GM12878 (cell line): ENCODE measurements at regions not wholly inside any gene's neighbourhood (a gene's known extent, or its start where the extent isn't known, plus 50 kb on each side); places are given as distances from the start of the nearest gene placed in this dataset.

Experiments
- ATAC-seq: fragments of 200-7000 bp; cut with Tn5 transposase; 3 replicates; pipeline ENCODE4 v1.9.1; 2020; ENCODE audit warnings: mild to moderate bottlenecking, moderate library complexity
- BruUV-seq: library from RNA; stranded (reverse); fragments of 400-500 nt; replicated peaks from 2 replicates; lab custom pipeline; 2021; lab: Mats Ljungman, UMichigan
- CTCF ChIA-PET: fragments of 300-600 bp; sonication (Branson Sonifier 250); formaldehyde crosslinking; extraction: SDS; loops from one replicate; lab custom pipeline; 2021; ENCODE audit warnings: inconsistent platforms; lab: Yijun Ruan, JAX
- POLR2A ChIA-PET: fragments of 350-600 bp; formaldehyde crosslinking; extraction: SDS; loops from one replicate; lab custom pipeline; 2021; ENCODE audit warnings: inconsistent platforms; lab: Charles Lee
- RAD21 ChIA-PET: fragments of 300-600 bp; sonication (Branson Sonifier 250); formaldehyde crosslinking; loops from one replicate; lab custom pipeline; 2023; ENCODE audit warnings: antibody characterized with exemption; ENCODE audit not compliant: unreplicated experiment; lab: Charles Lee
- SMC1A ChIA-PET: fragments of 300-600 bp; sonication (Branson Sonifier 250); formaldehyde crosslinking; loops from one replicate; lab custom pipeline; 2023; ENCODE audit not compliant: unreplicated experiment, uncharacterized antibody; lab: Charles Lee
- DNase-seq: peaks from one replicate; pipeline ENCODE4 v3.0.0-alpha.2; 2011; ENCODE audit warnings: low read depth, low spot score
- FAIRE-seq: peaks from 3 replicates; lab custom pipeline; 2011; peaks lifted over from hg19 to GRCh38; lab: Jason Lieb, UNC
- H2AFZ ChIP-seq: 2 replicates; pipeline ENCODE4 v1.6.0; 2011; ENCODE audit warnings: low read depth, low read length, control low read depth; ENCODE audit not compliant: control insufficient read depth
- H3K27ac ChIP-seq: 2 replicates; pipeline ENCODE4 v1.5.1; 2011; ENCODE audit warnings: control low read depth; ENCODE audit not compliant: control insufficient read depth, insufficient read depth
- H3K27me3 ChIP-seq, 2 experiments: replicated peaks in 1 of 2; 2 replicates each; pipeline versions ENCODE4 v1.6.0 to v1.6.1; 2011; ENCODE audit warnings: low read length in 1 of 2; ENCODE audit not compliant: control insufficient read depth in 2 of 2, insufficient read depth in 2 of 2
- H3K36me3 ChIP-seq, 2 experiments: 2 replicates each; pipeline ENCODE4 v1.5.1; 2011; ENCODE audit warnings: low read length in 1 of 2; ENCODE audit not compliant: control insufficient read depth in 2 of 2, insufficient read depth in 2 of 2
- H3K4me1 ChIP-seq: 2 replicates; pipeline ENCODE4 v1.6.1; 2011; ENCODE audit warnings: mild to moderate bottlenecking, low read length, moderate library complexity, mixed read lengths; ENCODE audit not compliant: control insufficient read depth, insufficient read depth
- H3K4me2 ChIP-seq: 2 replicates; pipeline ENCODE4 v1.6.0; 2011; ENCODE audit warnings: control low read depth; ENCODE audit not compliant: control insufficient read depth, insufficient read depth
- H3K4me3 ChIP-seq: fragments of 200-600 bp; sonication (generic); 2 replicates; pipeline ENCODE4 v1.5.1; 2016
- H3K79me2 ChIP-seq: 2 replicates; pipeline ENCODE4 v1.6.0; 2011; ENCODE audit warnings: low read length; ENCODE audit not compliant: control insufficient read depth, insufficient read depth
- H3K9ac ChIP-seq: 2 replicates; pipeline ENCODE4 v1.8.0; 2011; ENCODE audit warnings: low read length, control low read depth, mixed read lengths; ENCODE audit not compliant: control insufficient read depth, insufficient read depth
- H3K9me3 ChIP-seq: replicated peaks from 3 replicates; pipeline ENCODE4 v1.5.1; 2011; ENCODE audit warnings: mild to moderate bottlenecking, low read length; ENCODE audit not compliant: control insufficient read depth, insufficient read depth
- H4K20me1 ChIP-seq: 2 replicates; pipeline ENCODE4 v1.6.0; 2011; ENCODE audit not compliant: control insufficient read depth, insufficient read depth
- FOXK2 ChIP-seq: fragments of 450-650 bp; IDR thresholded peaks from 2 replicates; pipeline ENCODE4 v1.6.1; 2017; ENCODE audit warnings: mild to moderate bottlenecking, moderate library complexity
- NRF1 ChIP-seq: conservative IDR thresholded peaks from 2 replicates; pipeline ENCODE4 v1.6.1; 2011; ENCODE audit warnings: mild to moderate bottlenecking, low read depth, low read length, improper control_type of control experiment
- POLR2AphosphoS5 ChIP-seq: IDR thresholded peaks from 2 replicates; pipeline ENCODE4 v1.6.1; 2011; ENCODE audit warnings: mild to moderate bottlenecking, low read length, inconsistent platforms
- SMAD5 ChIP-seq: IDR thresholded peaks from 2 replicates; pipeline ENCODE4 v1.6.1; 2016; ENCODE audit warnings: antibody characterized with exemption, low read depth
- ZNF274 ChIP-seq: IDR thresholded peaks from one replicate; pipeline ENCODE4 v1.8.0; 2011; ENCODE audit not compliant: insufficient read length, insufficient read depth
- WGBS: methylation state at CpG from one replicate; pipeline ENCODE4 v1.1.6; 2016; ENCODE audit warnings: low lambda C conversion rate; ENCODE audit not compliant: insufficient replicate concordance, insufficient coverage; ENCODE audit errors: missing lambda C conversion rate; 5-methylcytosine and 5-hydroxymethylcytosine counted together
- in situ Hi-C: fragments of 300-500 bp; cut with MboI; formaldehyde crosslinking; loops from 9 replicates; pipeline ENCODE4 v1.14.3; 2018; ENCODE audit warnings: mixed read lengths
- intact Hi-C: fragments of 100-400 bp; cut with micrococcal nuclease; formaldehyde crosslinking; loops from one replicate; pipeline ENCODE4 v1.14.2; 2022; ENCODE audit not compliant: unreplicated experiment
- TF ChIP-seq, protein P1 (sequence below): fragments of 450-650 bp; formaldehyde crosslinking; IDR thresholded peaks from 2 replicates; pipeline ENCODE4 v1.4.0; 2022; ENCODE audit warnings: mild to moderate bottlenecking, moderate library complexity
- TF ChIP-seq, protein P2 (sequence below): fragments of 450-650 bp; IDR thresholded peaks from 2 replicates; pipeline ENCODE4 v1.6.1; 2018; ENCODE audit warnings: mild to moderate bottlenecking, low read depth, moderate library complexity; ENCODE audit not compliant: partially characterized antibody

DNA sequence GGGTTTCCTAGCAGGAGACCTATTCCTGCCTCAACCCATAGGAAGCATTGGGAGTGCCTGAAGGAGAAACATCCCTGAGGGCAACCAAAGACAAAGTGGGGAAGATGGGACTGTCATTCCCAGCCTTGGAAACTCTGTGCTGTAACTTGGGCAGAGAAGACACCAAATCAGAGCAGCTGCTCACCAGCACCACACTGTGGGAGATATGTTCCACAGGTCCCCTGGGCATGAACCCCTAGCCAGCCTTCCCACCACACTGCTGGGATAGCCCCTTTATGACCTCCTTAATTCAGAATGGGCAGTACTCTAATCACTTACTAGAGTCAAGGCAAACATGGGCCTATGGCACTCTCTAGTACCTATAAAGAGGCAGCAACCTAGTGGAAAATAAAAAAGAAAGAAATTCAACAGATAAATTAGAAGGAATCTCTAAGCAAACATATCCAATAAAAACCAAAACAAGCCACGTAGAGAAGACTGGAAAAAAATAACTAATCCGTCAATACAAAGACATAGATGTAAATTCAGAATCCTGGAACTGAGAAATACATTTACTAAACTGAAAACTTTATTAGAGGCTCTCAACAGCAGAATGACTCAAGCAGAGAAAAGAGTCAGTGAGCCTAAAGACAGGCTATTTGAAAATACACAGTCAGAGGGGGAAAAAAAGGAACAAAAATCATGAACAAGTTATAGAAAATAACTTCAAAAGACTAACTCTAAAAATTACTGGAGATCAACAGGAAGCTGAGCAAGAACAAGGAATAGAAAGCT, 878.4 kb upstream of the FRG1 start:
- ATAC-seq, result no peak
- no peak for DNase-seq
- H3K4me2 ChIP-seq, result no peak overlapping the region
- H3K79me2 ChIP-seq, result no peaks in the 10 kb centered on the region
- in situ Hi-C loops, result no loop called here
- H3K4me3 ChIP-seq, result no peak overlapping the region
- H3K36me3 ChIP-seq, result no peaks in the 10 kb centered on the region
- no TSS peak for BruUV-seq
- ChIA-PET RAD21 (no interaction called here), CTCF (no interaction called here), SMC1A (no interaction called here), POLR2A (no interaction called here)
- no peaks in the 10 kb centered on the region for H4K20me1 ChIP-seq
- FAIRE-seq, result no peak
- H3K27ac ChIP-seq, result no peak overlapping the region
- no peak for TF ChIP-seq POLR2AphosphoS5
- no peak for TF ChIP-seq NRF1
- TF ChIP-seq, protein P1, sequence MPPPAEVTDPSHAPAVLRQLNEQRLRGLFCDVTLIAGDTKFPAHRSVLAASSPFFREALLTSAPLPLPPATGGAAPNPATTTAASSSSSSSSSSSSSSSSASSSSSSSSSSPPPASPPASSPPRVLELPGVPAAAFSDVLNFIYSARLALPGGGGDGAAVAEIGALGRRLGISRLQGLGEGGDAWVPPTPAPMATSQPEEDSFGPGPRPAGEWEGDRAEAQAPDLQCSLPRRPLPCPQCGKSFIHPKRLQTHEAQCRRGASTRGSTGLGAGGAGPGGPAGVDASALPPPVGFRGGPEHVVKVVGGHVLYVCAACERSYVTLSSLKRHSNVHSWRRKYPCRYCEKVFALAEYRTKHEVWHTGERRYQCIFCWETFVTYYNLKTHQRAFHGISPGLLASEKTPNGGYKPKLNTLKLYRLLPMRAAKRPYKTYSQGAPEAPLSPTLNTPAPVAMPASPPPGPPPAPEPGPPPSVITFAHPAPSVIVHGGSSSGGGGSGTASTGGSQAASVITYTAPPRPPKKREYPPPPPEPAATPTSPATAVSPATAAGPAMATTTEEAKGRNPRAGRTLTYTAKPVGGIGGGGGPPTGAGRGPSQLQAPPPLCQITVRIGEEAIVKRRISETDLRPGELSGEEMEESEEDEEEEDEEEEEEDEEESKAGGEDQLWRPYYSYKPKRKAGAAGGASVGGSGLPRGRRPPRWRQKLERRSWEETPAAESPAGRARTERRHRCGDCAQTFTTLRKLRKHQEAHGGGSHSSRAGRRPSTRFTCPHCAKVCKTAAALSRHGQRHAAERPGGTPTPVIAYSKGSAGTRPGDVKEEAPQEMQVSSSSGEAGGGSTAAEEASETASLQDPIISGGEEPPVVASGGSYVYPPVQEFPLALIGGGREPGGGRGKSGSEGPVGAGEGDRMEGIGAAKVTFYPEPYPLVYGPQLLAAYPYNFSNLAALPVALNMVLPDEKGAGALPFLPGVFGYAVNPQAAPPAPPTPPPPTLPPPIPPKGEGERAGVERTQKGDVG (CRISPR knock-in tag), result no peak
- TF ChIP-seq SMAD5, result no peak
- TF ChIP-seq, protein P2, sequence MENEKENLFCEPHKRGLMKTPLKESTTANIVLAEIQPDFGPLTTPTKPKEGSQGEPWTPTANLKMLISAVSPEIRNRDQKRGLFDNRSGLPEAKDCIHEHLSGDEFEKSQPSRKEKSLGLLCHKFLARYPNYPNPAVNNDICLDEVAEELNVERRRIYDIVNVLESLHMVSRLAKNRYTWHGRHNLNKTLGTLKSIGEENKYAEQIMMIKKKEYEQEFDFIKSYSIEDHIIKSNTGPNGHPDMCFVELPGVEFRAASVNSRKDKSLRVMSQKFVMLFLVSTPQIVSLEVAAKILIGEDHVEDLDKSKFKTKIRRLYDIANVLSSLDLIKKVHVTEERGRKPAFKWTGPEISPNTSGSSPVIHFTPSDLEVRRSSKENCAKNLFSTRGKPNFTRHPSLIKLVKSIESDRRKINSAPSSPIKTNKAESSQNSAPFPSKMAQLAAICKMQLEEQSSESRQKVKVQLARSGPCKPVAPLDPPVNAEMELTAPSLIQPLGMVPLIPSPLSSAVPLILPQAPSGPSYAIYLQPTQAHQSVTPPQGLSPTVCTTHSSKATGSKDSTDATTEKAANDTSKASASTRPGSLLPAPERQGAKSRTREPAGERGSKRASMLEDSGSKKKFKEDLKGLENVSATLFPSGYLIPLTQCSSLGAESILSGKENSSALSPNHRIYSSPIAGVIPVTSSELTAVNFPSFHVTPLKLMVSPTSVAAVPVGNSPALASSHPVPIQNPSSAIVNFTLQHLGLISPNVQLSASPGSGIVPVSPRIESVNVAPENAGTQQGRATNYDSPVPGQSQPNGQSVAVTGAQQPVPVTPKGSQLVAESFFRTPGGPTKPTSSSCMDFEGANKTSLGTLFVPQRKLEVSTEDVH, result no peak
- TF ChIP-seq FOXK2, result no peak
- no peak for TF ChIP-seq ZNF274
- no peaks in the 10 kb centered on the region for H3K4me1 ChIP-seq
- intact Hi-C loops, result no loop called here
- no peaks in the 10 kb centered on the region for H3K27me3 ChIP-seq
- no peaks in the 10 kb centered on the region for H3K9me3 ChIP-seq
- no peak overlapping the region for H3K9ac ChIP-seq
- no peak overlapping the region for H2AFZ ChIP-seq
- WGBS, result 2% methylated on average over 2 of the region's 2 CpGs
